T-helper 1 cell (primary cell): ENCODE measurements at regions not wholly inside any gene's neighbourhood (a gene's known extent, or its start where the extent isn't known, plus 50 kb on each side); places are given as distances from the start of the nearest gene placed in this dataset.

ENCODE experiments used
- DNase-seq, 5 donors: peaks; one replicate each; pipeline ENCODE4 v3.0.0-alpha.2; 2012 to 2020

DNA sequence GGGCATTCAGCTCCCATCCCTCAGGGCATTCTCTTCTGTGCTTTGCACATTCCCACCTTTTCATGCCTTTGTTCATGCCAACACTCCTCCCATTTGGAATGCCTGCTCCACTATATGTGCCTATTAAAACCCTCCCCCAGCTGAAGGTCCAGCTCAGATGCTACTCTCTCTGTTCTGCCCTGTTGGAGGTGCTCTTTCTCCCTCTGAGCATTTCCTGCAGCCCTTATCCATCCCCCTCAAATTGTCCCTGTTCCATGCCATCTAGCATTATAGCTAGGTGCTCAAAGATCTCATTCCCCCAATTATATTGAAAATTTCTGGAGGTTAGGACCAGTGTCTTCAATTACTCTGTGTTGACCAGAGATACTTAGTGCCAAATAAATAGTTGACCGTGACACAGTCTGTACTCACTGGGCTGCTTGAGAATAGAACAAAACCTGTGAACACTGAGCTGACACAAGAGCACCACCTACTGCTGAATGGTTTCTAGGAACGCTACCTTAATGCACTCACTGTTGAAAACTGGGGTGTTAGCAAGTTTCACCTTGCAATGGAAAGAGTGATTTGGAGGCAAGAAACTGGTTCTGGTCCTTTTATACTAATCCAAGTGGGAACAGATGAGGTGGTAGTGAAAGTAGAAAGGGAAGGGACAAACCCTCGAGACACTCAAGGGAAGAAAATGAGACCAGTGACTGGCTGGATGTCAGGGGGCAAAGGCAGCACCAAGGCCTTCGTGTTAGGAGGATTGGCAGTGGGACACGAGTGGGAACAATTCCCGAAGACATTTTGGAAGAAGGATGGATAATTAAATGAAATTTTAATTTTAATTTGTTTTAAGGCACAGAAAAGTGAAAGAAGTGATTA, 289.8 kb upstream of the ROPN1 start:
- DNase-seq: no peak

GRCh38 chr3:124282751-124283651, 291.1 kb upstream of the ROPN1 start:
- no peak for DNase-seq

GRCh38 chr3:124283652-124284023, 291.7 kb upstream of the ROPN1 start:
- DNase-seq: no peak

DNA sequence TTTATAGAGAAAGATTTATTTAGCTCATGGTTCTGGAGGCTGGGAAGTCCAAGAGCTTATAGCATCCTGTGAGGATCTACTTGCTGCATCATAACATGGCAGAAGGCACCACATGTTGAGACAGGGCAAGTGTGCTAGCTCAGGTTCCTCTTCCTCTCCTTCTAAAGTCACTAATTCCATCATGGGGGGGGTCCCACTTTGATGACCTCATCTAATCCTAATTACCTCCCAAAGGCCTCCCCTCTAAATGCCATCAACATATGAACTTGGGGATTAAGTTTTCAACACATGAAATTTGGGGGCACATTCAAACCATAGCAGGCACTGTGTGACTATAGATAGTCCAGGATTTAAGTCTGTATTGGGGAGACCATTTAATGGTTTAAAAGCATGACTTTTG, 297.1 kb upstream of the ROPN1 start:
- no peak for DNase-seq

DNA sequence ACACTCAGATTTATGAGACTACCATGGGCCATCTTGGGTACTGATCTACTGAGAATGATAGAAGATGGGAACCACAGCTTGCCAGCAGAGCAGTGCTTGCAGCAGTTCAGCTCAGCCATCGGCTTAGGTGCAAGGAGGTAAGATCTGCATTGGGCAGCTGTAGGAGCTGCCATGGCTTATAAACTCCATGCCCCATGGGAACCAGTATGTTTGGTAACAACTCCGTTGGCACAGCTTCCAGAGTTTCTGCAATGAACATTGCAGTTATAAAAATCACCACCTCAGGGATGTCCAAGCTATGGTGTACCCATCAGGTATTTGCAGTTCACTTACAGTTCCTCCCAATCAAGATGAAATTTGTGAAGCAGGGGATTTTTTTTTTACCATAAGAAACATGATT, 299.1 kb upstream of the ROPN1 start:
- DNase-seq: no peak

GRCh38 chr3:124292329-124292728, 300.4 kb upstream of the ROPN1 start:
- no peak for DNase-seq

DNA sequence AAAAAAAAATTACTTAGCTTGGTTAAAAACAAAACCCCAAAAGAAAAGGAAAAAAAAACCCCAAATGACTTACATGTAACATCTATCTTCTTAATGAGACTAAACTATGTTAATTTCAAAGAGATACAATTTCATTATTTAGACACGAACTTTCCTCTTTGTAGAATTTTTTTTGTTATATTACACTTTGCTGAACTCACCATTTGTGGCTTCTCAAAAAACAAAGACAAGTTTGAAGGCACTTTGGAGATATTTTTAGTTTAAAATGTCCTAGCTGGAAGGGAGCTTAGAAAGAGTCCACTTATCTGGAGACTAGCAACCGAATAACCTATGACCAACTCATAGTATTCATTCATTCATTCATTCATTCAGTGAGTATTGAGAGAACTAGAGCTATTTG, 301.7 kb upstream of the ROPN1 start:
- no peak for DNase-seq

- DNase-seq: no peak
Measured at GRCh38 chr3:124295362-124295761, 303.4 kb upstream of the ROPN1 start.

GRCh38 chr3:124296406-124296805, 304.5 kb upstream of the ROPN1 start:
- no peak for DNase-seq

DNA sequence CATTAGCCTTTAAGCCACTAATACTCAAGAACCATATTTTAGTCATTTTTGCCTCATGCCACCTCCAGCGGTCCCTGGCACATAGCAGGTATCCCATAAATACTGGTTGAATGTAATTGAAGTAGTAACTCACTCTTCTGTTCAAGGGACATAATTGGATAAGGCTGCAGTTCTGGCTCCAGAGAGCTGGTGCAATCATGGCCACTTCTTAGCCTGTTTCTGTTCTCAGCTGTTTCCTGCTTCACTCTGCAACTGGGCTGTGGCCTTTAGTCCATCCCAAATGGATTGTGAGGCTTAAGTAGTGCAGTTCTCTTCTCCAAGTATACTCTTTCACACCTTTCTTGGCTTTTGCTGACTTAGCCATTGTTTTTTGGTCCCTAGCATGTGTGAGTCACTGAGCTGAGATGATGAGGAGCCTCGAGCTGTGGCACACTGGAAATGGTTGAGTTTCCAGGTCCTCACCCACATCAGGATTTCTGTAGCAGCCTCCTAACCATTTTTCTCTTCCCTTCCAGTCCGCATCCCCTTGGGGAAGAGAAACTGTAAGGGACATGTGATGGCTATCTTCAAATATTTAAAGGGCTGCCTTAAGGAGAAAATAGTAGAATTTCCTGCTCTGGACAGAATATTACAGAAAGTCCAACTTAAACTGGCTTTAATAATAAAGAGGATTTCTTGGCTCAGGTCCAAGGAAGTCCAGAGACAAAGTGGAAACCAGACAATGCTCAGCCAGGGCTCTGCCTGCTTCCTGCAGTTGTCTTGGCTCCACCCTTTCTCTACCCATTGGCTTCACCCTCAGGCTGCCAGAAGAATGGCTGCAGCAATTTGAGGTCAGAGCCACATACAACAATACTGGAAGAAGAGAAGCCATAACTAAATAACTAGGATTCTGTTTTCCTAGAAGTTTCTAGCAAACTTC, 305.4 kb upstream of the ROPN1 start:
- DNase-seq: no peak

GRCh38 chr3:124298301-124298700, 306.4 kb upstream of the ROPN1 start:
- no peak for DNase-seq

- no peak for DNase-seq
Measured at GRCh38 chr3:124298951-124299350, 307.0 kb upstream of the ROPN1 start.

GRCh38 chr3:124299831-124300230, 307.9 kb upstream of the ROPN1 start:
- no peak for DNase-seq

DNA sequence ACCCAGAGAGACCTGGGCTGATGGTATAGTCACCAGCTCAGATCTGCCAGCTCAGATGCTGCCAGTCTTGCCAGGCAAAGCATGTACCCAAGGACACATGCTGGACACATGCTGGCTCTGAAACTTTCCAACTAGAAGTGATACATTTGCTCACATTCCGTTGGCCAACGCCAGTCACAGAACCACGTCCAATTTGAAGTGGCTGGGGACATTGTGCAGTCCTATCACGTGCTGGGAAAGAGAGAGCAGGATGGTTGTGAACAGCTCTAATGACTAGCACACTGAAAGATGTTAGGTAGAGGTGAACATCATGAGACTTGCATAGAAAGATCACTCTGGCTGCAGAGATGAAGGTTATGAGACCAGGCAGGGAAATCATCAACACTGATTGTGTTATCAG, 308.5 kb upstream of the ROPN1 start:
- no peak for DNase-seq

DNA sequence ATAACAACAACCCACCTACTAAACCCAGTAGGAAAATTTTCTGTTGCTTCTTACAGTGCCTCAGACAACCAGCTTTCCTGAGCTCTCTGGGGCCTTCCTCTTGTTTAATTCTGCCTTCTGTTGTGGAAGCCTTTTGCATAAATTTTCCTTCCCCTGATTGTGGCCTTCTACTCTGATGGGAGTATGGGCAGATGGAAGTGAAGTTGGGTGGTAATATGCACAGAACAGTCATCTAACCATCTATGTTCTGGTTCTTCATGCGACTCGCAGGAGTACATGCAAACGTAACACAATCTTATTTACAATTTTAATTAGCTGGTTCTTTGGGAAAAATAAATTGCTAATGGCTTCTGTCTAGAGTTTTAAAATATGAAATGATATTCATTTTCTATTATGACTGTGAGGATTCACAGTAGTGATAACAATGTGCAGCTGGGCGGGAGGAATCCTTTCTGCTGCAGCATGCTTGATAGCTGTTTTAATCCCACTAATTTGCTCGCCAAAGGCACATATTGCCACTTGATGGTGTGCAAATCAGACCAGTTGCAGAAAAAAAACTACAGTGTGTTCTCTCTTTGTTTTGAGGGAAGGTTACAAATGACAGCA, 311.5 kb upstream of the ROPN1 start:
- DNase-seq: no peak

DNA sequence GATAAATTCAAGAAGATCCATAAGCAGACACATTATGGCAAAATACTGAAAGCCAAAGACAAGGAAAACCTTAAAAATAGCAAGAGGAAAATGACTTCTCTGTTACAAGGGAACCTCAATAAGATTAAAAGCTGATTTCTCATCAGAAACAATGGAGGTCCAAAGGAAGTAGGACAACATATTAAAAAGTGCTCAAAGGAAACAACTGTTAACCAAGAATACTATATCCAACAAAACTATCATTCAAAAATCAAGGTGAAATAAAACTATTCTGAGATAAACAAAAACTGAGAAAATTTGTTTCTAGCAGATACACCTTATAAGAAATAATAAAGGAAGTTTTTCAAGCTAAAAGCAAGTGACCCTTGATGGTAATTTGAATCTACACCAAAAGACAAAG, 314.7 kb upstream of the ROPN1 start:
- no peak for DNase-seq

DNA sequence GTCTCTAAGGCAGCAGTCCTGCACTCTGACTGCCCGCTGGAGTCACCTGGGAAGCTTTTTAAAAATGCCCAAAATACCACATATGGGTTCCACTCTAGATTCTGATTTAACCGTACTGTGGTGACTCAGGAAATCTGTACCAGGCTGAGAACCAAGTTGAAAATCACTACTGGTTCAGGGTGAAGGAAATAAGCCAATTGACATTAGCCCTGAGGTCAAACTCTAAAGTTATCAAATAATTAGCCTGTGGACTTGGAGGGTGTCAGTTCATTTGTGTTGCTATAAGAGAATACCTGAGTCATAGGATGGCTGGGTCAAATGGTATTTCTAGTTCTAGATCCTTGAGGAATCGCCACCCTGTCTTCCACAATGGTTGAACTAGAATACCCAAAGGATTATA, 321.7 kb upstream of the ROPN1 start:
- DNase-seq: no peak

GRCh38 chr3:124315215-124316033, 323.5 kb upstream of the ROPN1 start:
- no peak for DNase-seq

GRCh38 chr3:124316034-124316287, 324.0 kb upstream of the ROPN1 start:
- no peak for DNase-seq

DNA sequence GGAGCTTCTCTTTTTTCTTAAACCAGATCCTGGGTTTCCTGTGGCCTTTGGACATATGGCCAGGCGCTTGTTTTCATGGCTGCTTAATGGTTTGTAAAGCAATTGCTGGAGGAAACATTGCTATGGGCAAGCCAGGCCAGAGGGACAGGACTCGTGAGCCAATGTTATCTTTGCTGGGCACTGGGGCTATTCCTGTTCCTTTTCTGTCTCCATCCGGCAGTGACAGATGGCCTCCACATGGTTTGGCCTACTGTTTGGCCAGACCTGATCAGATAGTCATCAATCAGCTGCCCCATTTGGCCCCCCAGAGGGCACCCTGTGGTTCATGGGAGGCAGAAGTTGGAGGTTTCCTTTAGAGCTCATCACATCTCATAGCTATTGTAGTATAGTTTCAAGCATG, 326.1 kb upstream of the ROPN1 start:
- DNase-seq: no peak

DNA sequence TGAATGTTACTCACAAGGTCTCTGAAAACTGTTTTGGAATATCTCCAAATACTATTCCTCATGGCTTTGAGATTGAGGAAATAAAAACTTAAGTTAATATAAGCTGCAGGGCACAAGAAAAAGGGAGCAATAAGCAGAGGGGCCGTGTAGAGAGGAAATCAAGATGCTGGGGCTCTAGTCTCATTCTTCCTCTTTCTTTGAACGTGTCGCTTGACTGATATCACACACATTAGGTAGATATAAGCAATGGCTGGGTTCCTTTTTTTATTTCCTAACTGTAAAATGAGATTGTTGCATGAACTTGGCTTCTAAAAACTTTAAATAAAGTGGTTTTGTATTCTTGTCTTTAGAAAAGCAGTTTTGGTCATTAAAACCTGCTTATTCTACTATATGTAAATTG, 326.7 kb upstream of the ROPN1 start:
- no peak for DNase-seq

- DNase-seq: no peak
Measured at GRCh38 chr3:124320976-124321375, 329.1 kb upstream of the ROPN1 start.
